Nephron progenitor cell (in vitro differentiated cells): ENCODE measurements at regions not wholly inside any gene's neighbourhood (a gene's known extent, or its start where the extent isn't known, plus 50 kb on each side); places are given as distances from the start of the nearest gene placed in this dataset.

Experiments
- DNase-seq: peaks from one replicate; pipeline ENCODE4 v3.0.0; 2021
- H3K27ac Mint-ChIP-seq: 2 replicates; pipeline ENCODE4 v1.8.0; 2021; ENCODE audit warnings: mild to moderate bottlenecking, moderate library complexity, mixed read lengths
- H3K27me3 Mint-ChIP-seq: 2 replicates; pipeline ENCODE4 v1.8.0; 2021; ENCODE audit warnings: mild to moderate bottlenecking, low read depth, mixed read lengths; ENCODE audit not compliant: poor library complexity
- H3K36me3 Mint-ChIP-seq: 2 replicates; pipeline ENCODE4 v1.8.0; 2021; ENCODE audit warnings: low read depth, mixed read lengths
- H3K4me1 Mint-ChIP-seq: 2 replicates; pipeline ENCODE4 v1.8.0; 2021; ENCODE audit warnings: mixed read lengths
- H3K4me3 Mint-ChIP-seq: 2 replicates; pipeline ENCODE4 v1.8.0; 2021; ENCODE audit warnings: mild to moderate bottlenecking, moderate library complexity, mixed read lengths
- H3K9me3 Mint-ChIP-seq: 2 replicates; pipeline ENCODE4 v1.8.0; 2021; ENCODE audit warnings: mild to moderate bottlenecking, moderate library complexity, mixed read lengths
- TF ChIP-seq, protein P1 (sequence below): fragments of 200-600 bp; sonication (generic); IDR thresholded peaks from 2 replicates; pipeline ENCODE4 v1.5.0; 2021; ENCODE audit warnings: antibody characterized with exemption

DNA sequence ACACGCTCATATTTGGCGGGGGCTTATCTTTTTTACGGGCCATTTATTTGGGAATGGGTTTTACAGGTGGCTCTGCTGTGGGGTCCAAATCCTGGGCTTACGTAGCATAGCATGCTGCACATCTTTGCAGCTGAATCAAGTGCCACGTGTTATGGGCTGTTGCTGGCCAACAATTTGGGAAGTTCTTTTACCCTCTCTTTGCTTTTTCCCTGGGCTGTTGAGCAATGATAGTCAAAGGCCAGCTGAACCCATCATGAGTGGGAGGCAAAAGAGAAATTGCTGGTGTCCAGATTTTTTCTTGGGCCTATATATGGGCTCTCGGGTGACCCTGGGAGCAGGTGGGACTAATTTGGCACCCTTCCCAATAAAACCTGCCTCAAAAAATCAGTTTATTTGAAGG, 209.3 kb upstream of the SATB1 start:
- Mint-ChIP-seq H3K9me3 (peaks cover 5% of the 10 kb centered on the region), H3K36me3 (no peaks in the 10 kb centered on the region), H3K27ac (no peak overlapping the region), H3K4me1 (peaks cover 5% of the 10 kb centered on the region), H3K27me3 (no peaks in the 10 kb centered on the region), H3K4me3 (no peak overlapping the region)
- no peak for DNase-seq
- TF ChIP-seq, protein P1, sequence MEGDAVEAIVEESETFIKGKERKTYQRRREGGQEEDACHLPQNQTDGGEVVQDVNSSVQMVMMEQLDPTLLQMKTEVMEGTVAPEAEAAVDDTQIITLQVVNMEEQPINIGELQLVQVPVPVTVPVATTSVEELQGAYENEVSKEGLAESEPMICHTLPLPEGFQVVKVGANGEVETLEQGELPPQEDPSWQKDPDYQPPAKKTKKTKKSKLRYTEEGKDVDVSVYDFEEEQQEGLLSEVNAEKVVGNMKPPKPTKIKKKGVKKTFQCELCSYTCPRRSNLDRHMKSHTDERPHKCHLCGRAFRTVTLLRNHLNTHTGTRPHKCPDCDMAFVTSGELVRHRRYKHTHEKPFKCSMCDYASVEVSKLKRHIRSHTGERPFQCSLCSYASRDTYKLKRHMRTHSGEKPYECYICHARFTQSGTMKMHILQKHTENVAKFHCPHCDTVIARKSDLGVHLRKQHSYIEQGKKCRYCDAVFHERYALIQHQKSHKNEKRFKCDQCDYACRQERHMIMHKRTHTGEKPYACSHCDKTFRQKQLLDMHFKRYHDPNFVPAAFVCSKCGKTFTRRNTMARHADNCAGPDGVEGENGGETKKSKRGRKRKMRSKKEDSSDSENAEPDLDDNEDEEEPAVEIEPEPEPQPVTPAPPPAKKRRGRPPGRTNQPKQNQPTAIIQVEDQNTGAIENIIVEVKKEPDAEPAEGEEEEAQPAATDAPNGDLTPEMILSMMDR = no peak

DNA sequence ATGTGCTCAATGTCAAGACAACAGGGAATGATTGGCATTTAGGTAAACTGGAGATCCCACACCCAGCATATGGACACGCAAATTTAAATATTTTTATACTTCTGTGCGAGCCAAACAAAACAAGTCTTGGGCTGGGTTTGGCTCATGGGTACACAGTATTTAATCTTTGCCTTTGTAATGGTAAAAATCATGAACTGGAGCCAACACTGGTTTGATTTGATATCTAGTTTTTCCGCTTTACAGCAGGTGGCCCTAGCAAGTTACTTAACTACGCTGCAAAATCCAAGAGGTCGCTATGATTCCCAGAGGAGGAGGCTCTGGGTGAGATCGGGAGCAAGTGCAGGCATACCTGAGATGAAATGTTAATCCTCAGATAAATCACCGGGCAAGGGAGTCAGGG, 207.9 kb upstream of the SATB1 start:
- Mint-ChIP-seq H3K27me3 (no peaks in the 10 kb centered on the region), H3K27ac (no peak overlapping the region), H3K4me3 (no peak overlapping the region), H3K4me1 (peaks cover 5% of the 10 kb centered on the region), H3K36me3 (no peaks in the 10 kb centered on the region), H3K9me3 (peaks cover 5% of the 10 kb centered on the region)
- DNase-seq = no peak
- TF ChIP-seq, protein P1 = no peak

DNA sequence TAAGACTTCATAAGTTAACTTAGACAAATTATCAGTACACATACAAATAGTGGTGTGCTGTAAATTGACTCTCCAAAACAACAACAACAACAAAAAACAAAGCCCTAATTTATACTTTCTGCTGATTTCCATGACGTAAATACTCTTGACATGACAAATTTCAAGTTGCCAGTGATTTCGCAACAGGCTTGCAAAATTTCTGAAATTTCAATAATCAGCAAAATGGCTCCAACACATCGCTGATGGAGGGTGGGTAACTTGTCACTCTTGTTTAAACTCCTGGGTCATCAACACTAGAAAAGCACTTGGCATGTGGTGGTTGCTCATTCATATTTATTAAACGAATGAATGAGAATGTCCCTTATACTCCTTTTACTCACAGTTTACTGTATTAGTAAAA, 205.2 kb upstream of the SATB1 start:
- Mint-ChIP-seq H3K36me3 (no peaks in the 10 kb centered on the region), H3K4me3 (no peak overlapping the region), H3K4me1 (peaks cover 3% of the 10 kb centered on the region), H3K27ac (no peak overlapping the region), H3K27me3 (no peaks in the 10 kb centered on the region), H3K9me3 (peaks cover 5% of the 10 kb centered on the region)
- DNase-seq = no peak
- TF ChIP-seq, protein P1 = no peak

DNA sequence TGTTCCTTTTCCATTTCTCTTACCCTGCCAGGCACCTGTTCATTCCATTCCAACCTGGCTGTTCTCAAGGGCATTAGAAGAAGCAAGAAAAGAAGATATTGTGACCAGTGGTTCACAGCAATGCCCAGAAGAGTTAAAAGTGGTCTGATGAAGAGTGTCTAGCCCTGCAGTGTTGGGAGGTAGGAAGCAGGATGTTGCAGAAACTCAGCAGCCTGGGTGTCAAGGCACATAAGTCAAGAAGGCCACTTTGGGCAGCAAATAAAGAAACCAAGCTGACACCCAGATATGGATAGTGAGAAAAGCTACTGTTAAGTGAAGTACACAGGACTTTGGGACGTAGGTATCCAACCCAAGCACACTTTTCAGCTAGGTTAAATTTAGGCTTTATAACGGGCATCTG, 199.9 kb upstream of the SATB1 start:
- TF ChIP-seq, protein P1 = no peak
- no peak for DNase-seq
- Mint-ChIP-seq H3K4me3 (no peak overlapping the region), H3K9me3 (no peaks in the 10 kb centered on the region), H3K27me3 (no peaks in the 10 kb centered on the region), H3K4me1 (peaks cover 10% of the 10 kb centered on the region), H3K36me3 (no peaks in the 10 kb centered on the region), H3K27ac (no peak overlapping the region)

DNA sequence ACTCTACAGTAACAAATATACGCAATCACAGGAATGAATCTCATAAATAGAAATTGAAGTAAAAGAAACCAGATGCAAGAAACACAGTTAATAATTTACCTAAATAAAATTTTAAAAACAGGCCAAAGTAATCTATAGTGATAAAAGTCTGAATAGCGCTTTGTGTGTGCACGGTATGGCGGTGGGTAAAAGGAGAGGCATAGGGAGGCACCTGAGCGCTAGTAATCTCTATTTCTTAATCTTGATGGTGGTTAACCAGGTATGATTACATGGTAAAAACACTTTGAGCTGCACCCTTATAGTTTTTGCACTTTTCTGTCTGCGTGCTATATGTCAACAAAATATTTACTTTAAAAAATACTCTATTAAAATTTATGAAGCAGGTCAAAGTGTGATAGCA, 198.1 kb upstream of the SATB1 start:
- TF ChIP-seq, protein P1 = no peak
- no peaks in the 10 kb centered on the region for H3K27me3 Mint-ChIP-seq
- H3K4me3 Mint-ChIP-seq = no peak overlapping the region
- DNase-seq = no peak
- H3K4me1 Mint-ChIP-seq = peaks cover 10% of the 10 kb centered on the region
- no peak overlapping the region for H3K27ac Mint-ChIP-seq
- no peaks in the 10 kb centered on the region for H3K36me3 Mint-ChIP-seq
- no peaks in the 10 kb centered on the region for H3K9me3 Mint-ChIP-seq

DNA sequence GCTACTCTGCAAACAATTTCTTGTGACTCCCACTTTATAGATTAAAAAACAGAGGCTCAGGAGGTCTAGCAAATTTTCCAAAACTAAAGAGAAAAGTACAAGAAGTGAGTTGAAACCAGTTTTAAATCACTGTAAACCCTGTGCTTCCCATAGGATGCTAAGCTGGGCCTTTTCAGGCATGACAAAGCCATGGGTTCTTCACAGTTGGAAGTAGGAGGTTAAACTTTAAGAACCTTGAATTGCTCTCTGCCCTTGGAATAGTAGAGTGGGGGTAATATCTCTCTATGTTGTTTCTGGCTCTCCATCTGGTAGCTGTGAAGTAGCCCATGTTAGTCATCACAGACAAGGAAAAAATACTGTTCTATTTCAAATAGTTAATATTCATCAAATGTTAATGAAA, 193.6 kb upstream of the SATB1 start:
- TF ChIP-seq, protein P1 = no peak
- no peaks in the 10 kb centered on the region for H3K27me3 Mint-ChIP-seq
- peaks cover under 1% of the 10 kb centered on the region for H3K9me3 Mint-ChIP-seq
- no peaks in the 10 kb centered on the region for H3K4me1 Mint-ChIP-seq
- H3K36me3 Mint-ChIP-seq = no peaks in the 10 kb centered on the region
- DNase-seq = no peak
- H3K27ac Mint-ChIP-seq = no peak overlapping the region
- H3K4me3 Mint-ChIP-seq = no peak overlapping the region
